Inferior parietal cortex (tissue), 1 donor: ENCODE measurements at regions not wholly inside any gene's neighbourhood (a gene's known extent, or its start where the extent isn't known, plus 50 kb on each side); places are given as distances from the start of the nearest gene placed in this dataset.
"Not testable (repeated sequence)": the region's sequence is repeated elsewhere in the genome, so short reads cannot be mapped to it uniquely, and the experiment has no call there.

Source experiments
- DNase-seq: peaks from one replicate; pipeline ENCODE4 v3.0.0-alpha.2; 2016; ENCODE audit errors: extremely low spot score

DNA sequence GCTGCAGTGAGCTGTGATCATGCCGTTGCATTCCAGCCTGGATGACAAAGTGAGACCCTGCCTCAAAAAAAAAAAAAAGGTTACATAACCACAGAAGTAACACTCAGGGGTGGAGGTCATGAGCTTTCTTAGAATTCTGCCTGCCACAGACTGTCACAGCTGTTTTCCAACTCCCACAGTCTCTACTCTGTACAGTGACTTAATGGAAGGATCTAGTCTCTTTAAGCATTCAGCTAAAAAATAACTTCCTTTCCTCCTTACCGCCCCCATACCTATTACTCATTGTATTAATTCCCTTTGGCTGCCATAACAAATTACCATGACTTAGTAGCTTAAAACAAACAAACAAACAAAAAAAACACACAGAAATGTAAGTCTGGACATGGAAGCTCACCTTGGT lies 99.6 kb upstream of the UBE2E1 start:
- no peak for DNase-seq

GRCh38 chr3:23709987-23710386 lies 95.8 kb upstream of the UBE2E1 start:
- DNase-seq, result no peak

DNA sequence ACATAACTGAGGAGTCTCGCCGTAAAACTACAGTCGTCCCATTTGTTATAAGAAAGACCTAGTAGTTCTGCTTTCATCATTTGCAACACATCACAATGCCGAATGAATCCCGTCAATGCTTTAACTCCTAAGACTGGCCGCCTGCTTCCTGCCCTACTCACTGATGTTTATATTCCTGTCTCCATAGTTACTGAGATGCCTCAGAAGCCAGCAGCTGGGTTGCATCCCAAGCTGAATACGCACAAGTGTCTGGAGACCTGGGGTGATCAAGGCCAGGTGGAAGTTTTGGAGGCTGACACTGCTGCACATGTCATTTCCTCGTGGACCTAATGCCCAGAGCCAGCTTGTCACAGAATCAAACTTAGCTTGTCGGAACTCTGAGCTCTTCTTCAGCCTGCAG lies 95.2 kb upstream of the UBE2E1 start:
- no peak for DNase-seq

GRCh38 chr3:23711916-23712494 lies 93.8 kb upstream of the UBE2E1 start:
- DNase-seq, result no peak

GRCh38 chr3:23712656-23713559 lies 92.8 kb upstream of the UBE2E1 start:
- DNase-seq, result peak; percentile 40

DNA sequence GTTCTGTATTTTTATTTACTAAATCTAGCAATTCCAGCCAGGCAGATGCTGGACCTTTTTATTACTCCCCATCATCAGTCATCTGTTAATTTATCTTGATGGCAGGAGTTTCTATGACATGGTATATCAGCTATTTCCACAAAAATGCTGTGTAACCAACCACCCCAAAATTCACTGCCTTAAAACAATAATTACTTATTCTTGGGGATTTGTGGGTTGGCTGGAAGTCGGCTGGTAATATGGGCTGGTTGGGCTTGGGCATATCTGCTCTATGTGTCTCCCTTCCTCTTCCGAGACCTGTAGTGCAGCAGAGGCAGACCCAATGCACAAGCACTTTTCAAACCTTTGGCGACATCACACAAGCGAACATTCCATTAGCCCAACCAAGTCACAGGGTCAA lies 92.1 kb upstream of the UBE2E1 start:
- no peak for DNase-seq

DNA sequence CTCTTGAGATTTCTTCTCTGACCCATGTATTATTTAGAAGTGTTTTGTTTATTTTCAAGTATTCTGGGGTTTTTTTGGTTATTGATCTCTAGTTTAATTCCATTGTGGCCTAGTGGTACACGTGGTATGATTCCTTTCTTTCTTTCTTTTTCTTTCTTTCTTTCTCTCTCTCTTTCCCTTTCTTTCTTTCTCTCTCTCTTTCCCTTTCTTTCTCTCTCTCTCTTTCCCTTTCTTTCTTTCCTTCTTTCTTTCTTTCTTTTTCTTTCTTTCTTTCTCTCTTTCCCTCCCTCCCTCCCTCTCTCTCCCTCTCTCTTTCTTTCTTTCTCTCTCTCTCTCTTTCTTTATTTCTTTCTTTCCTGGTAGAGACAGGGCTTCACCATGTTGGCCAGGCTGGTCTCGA lies 85.7 kb upstream of the UBE2E1 start:
- DNase-seq, result no peak

DNA sequence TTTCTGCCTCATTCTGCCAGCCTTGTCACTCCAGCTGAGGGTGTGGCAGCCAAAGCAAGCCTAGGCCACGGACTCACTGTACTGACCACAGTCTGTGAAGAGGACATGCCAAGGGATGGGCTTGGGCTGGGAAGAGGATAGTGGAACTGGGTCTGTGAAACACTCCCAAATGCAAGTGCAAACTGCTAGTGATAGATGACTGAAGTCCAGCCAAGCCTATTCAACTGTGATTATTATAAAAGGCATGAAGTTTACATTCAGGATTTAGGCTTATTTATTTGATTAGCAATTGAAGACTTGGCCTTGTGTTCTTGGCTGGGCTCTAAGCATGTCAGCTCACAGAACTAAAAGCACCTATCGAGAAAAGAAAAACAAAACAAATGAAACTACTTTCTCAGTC lies 84.9 kb upstream of the UBE2E1 start:
- no peak for DNase-seq

GRCh38 chr3:23723141-23723540 lies 82.6 kb upstream of the UBE2E1 start:
- no peak for DNase-seq

- DNase-seq, result no peak
Measured at GRCh38 chr3:23723930-23724329, 81.8 kb upstream of the UBE2E1 start.

- no peak for DNase-seq
Measured at GRCh38 chr3:23726811-23727548, 78.8 kb upstream of the UBE2E1 start.

DNA sequence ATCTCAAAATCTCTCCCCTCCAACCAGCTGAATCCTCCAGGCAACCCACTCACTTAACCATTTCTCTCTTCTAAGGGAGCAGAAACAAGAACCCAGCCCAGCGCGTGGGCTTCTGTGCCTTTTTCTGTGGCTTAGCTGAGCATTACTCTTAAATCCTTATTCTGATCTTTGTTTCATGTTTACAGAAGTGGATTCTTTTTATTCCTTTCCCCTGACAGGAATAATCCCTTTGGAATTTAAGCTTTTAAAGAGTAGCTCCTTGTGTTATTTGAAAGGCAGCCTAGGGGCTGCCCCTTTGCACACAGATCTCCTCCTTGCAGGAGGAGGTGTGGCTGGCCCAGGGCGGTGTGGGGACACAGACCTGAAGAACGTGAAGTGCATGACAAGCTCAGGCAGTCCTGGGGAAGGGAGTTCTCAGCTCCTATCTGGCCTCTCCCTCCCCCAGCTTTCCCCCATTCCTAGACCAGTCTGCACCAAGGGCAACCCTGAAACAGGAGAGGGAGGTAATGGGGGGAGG lies 77.1 kb upstream of the UBE2E1 start:
- no peak for DNase-seq

- not testable (repeated sequence) for DNase-seq
Measured at GRCh38 chr3:23729362-23729761, 76.4 kb upstream of the UBE2E1 start.

DNA sequence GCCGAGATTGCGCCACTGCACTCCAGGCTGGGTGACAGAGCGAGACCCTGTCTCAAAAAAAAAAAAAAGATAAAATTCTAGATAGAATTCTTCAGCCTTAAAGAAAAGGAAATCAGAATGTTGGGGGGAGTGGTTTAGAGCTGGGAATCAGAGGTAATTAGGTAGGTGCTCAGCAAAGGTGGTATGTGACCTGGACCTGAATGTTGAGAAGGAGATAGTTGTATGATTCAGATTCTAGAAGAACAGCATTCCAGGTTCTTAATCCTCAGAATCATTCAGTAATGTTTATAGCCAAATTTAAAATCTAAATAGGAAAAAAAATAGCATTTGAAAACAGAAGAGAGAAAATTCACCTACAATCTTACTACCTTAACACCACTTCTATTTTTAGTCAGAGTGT lies 71.3 kb upstream of the UBE2E1 start:
- no peak for DNase-seq

- no peak for DNase-seq
Measured at GRCh38 chr3:23735062-23735461, 70.7 kb upstream of the UBE2E1 start.

- no peak for DNase-seq
Measured at GRCh38 chr3:23735535-23736326, 70.0 kb upstream of the UBE2E1 start.

- no peak for DNase-seq
Measured at GRCh38 chr3:23738944-23739343, 66.8 kb upstream of the UBE2E1 start.

DNA sequence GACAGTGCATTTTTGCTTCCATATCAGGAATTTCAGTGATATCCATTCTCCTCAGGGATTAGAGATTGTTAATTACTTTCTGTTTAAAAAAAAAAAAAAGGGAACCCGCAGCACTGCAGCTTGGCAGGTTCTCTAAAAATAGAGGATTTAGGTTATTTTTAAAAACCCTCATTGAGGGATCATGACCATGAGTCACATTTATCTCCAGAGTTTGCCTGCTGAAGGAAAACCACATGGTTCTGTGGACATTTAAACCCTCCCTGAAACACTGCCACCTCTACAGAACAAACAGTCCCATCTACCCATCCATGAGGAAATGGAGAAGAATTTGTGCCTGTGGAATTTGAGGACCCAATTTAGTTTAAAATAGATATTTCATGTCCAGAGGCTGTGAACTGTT lies 66.2 kb upstream of the UBE2E1 start:
- no peak for DNase-seq

GRCh38 chr3:23740517-23740965 lies 65.2 kb upstream of the UBE2E1 start:
- DNase-seq, result no peak

GRCh38 chr3:23741036-23741706 lies 64.6 kb upstream of the UBE2E1 start:
- DNase-seq, result no peak
